Renal pelvis (tissue), 1 donor: ENCODE measurements at regions not wholly inside any gene's neighbourhood (a gene's known extent, or its start where the extent isn't known, plus 50 kb on each side); places are given as distances from the start of the nearest gene placed in this dataset.
"Not testable (repeated sequence)": the region's sequence is repeated elsewhere in the genome, so short reads cannot be mapped to it uniquely, and the experiment has no call there.

Experiments used
- DNase-seq: peaks from one replicate; pipeline ENCODE4 v3.0.0-alpha.2; 2013

DNA sequence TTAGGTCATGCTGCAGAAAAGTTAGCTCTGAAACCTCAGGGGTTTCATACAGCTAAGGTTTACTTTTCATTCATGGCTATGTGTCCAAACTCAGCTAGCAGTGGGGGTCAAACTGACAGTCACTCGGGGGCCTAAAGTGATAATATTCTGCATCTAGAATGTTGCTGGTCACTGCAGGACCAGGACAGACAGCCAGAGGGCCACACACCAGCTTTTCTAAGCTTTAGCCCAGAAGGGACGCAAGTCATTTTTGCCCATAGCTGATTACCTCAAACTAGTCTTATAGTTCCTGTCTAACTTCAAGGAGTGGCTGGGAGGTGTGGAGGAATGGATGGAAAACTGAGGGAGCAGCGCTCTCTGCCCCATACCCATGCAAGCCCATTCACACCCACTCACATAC, 163.0 kb upstream of the NLRP1 start:
- no peak for DNase-seq

GRCh38 chr17:5747964-5748363, 163.7 kb upstream of the NLRP1 start:
- DNase-seq = no peak

GRCh38 chr17:5753421-5753820, 169.1 kb upstream of the NLRP1 start:
- no peak for DNase-seq

DNA sequence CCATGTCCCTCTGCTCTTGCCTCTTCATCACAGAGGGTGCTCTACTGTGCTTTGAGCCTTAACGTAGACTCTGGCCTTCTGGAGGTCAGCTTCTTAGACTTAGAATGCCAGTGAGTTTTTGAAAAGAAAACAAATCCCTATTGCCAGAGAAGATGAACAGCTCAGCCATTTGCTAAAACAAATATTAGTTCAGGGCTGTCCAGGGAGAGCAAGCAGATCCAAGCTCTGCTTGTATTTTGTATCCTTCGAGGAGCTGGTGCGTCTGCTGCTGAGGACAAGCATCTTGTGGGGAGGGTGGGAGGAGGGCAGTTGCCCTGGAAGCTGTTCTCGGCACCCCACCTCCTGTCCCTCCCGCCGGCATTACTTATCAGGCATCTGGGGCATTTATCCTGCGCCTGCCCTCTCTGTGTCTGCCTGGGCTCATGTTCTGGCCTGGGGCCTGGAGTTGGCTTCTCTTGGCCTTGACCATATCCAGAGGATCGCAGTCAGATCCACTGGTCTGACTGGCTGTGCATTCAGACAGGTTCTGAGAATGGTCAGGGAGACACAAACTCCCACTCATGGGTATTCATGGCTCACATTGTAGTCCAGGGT, 173.1 kb upstream of the NLRP1 start:
- DNase-seq = no peak

DNA sequence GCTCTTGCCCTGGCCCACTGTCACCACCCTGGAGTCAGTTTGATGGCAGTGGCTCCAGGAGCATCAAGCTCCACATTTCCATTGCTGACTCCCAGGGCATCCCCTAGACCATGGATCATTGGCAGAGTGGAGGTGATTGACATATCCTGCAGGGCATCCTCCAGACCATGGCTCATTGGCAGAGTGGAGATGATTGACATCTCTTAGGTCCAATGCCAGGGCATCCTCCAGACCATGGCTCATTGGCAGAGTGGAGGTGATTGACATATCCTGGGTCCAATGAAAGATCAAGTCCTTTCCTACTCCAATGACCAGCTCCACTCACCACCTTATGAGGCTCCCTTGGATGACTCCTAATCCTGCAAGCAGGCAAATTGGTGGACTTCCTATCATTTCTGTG, 174.3 kb upstream of the NLRP1 start:
- no peak for DNase-seq

DNA sequence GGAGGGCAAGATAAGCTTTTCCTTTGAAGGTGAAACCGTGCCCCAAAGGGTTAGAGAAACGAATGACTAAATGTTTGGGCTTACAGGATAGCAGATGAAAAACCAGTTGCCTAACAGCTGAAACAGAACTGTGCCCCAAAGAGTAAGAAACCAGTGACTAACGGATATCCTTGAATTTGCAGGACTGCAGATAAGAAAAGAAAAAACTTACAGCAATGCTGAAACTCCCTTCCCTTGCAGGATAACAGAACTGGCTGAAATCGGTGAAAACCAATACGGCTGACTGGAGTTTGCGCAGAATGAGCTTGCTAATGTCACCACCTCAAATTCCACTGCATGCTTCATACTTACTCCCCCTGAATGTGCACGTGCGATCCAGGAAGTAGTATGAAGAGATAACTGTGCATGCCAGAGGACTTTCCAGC, 175.2 kb upstream of the NLRP1 start:
- no peak for DNase-seq

DNA sequence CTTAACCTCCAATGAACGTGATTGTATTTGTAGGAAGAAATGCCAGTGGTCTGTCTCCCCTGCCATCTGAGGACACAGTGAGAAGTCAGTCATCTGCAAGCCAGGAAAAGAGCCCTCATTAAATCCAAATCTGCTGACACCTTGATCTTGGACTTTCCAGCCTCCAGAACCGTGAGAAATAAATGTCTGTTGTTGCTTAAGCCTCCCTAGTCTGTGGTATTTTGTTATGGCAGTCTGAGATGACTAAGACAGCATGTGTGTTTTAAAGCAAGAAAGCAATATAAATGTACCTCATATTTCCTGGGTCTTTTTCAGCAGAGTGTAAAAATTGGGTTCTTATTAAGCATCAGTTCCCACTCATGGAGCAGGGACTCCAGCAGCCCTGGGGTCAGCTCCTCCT, 177.9 kb upstream of the NLRP1 start:
- no peak for DNase-seq

- no peak for DNase-seq
Observed at GRCh38 chr17:5763595-5764306, 179.4 kb upstream of the NLRP1 start.

- DNase-seq = peak; percentile 64
Observed at GRCh38 chr17:5769593-5770354, 185.5 kb upstream of the NLRP1 start.

DNA sequence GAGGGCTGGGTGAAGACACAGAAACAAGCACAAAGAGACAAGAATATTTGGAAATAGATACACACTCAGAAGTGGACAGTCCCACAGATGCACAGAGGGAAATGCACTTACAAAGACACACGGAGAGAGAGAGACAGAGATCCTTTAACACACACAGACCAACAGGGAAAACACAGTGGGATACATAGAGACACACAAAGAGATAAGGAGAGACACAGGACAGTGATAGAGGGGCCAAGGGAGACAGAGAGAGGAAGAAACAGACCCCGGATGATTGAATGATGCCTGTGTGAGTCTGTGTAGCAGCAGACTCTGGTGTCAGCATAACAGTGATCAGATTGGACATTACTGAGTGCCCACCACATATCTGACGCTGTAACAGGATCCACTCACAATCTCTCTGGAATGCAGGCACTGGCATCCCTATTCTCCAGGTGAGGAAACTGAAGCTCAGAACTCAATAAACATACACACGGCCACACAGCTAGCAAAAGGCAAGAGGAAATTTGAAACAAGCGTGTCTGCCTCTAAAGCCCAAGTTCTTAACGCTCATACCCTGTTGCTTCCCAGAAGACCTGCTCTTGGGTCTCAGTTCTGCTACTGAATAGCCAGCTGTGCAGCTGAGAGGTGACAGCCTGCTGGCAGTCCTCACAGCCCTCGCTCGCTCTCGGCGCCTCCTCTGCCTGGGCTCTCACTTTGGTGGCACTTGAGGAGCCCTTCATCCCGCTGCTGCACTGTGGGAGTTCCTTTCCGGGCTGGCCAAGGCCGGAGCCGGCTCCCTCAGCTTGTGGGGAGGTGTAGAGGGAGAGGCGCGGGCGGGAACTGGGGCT, 186.3 kb upstream of the NLRP1 start:
- no peak for DNase-seq

DNA sequence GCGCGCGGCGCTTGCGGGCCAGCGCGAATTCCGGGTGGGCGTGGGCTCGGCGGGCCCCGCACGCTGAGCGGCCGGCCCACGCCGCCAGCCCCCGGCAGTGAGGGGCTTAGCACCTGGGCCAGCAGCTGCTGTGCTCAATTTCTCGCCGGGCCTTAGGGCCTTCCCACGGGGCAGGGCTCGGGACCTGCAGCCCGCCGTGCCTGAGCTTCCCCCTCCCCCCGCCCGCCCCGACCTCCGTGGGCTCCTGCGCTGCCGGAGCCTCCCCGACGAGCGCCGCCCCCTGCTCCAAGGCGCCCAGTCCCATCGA, 186.9 kb upstream of the NLRP1 start:
- not testable (repeated sequence) for DNase-seq

- not testable (repeated sequence) for DNase-seq
Observed at GRCh38 chr17:5772017-5772416, 187.7 kb upstream of the NLRP1 start.

GRCh38 chr17:5772720-5773119, 188.4 kb upstream of the NLRP1 start:
- DNase-seq = no peak

DNA sequence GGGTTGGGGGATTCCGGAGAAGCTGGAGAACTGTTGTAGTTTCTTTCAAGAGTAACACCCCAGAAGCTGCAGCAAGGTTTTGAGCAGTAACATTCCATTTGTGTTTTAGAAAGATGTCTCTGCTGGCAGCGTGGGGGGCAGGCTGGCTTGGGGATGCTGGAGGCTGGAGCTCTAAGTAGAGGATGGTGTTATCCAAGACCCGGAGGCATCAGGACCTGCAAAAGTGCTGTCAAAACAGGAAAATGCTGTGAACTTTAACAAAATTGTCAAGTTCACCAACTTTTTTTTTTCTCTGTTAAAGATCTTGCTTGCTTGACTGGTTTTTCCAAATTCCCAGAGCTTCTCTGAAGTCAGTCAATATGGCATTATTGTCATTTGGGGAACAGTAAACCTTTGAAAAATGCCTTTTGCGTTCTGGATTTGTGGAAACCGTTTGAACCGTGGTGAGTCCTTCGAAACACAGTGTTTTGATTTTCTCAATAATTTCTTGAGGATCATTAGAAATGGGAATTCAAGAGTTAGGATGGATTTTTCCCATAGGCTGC, 189.6 kb upstream of the NLRP1 start:
- no peak for DNase-seq

- DNase-seq = no peak
Observed at GRCh38 chr17:5775098-5775497, 190.8 kb upstream of the NLRP1 start.

DNA sequence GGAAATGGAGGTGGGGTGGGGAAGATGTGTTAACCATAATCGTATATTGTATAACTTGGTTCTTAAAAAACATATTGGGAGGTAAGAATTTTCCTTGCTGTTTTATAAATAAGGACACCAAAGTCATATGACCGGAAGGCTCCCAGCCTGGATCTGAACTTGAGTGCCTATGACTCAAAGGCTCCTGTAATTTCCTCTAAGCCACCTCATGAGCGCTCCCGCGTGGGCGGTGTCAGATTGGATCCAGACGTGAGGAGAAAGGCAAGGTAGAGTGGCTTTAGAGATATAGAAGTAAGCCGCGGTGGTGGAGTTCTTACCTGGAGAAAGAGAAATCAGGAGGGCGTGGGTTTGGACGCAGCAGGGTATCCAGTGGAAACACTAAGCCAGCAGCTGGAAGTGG, 196.2 kb upstream of the NLRP1 start:
- no peak for DNase-seq

- no peak for DNase-seq
Observed at GRCh38 chr17:5781236-5781927, 197.1 kb upstream of the NLRP1 start.

DNA sequence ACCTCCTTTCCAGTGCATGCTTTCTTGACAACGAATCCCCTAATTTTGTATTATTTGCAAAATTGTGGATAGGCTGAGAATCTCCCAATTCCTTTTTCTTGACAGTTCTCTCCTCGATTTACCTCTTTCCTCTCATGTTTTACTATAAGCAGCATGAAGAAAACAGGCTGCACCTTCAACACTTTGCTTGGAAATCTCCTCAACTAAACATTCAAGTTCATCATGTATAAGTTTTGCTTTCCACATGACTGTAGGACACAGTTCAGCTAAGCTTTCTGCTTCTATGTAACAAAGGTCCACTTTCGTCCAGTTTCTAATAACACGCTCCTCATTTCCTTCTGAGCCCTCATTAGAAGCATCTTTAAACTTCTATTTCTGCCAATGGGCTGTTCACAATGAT, 199.0 kb upstream of the NLRP1 start:
- DNase-seq = no peak

GRCh38 chr17:5783851-5784250, 199.5 kb upstream of the NLRP1 start:
- DNase-seq = no peak

DNA sequence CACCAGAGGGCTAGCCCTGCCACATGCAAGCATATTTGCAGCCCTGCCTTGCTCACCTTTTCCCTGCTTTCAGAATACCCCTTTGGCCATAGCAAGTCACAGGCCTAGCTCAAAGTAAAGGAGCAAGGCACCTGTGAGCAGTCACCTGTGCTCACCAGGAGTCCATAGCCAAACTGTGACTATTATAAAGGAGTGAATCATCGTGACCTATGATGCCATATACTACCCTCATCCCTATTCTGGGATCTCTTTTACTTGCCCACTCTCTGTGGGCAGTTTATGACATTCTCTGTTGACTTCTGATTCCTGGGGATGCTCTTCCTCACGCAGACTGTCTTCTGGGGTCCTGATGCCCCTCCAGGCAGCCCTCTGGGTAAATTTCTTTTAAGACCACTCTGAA, 200.5 kb upstream of the NLRP1 start:
- DNase-seq = no peak

- DNase-seq = peak; percentile 72
Observed at GRCh38 chr17:5785338-5785737, 201.0 kb upstream of the NLRP1 start.
